ENCODE measurements at regions not wholly inside any gene's neighbourhood (a gene's known extent, or its start where the extent isn't known, plus 50 kb on each side); places are given as distances from the start of the nearest gene placed in this dataset.

DNA sequence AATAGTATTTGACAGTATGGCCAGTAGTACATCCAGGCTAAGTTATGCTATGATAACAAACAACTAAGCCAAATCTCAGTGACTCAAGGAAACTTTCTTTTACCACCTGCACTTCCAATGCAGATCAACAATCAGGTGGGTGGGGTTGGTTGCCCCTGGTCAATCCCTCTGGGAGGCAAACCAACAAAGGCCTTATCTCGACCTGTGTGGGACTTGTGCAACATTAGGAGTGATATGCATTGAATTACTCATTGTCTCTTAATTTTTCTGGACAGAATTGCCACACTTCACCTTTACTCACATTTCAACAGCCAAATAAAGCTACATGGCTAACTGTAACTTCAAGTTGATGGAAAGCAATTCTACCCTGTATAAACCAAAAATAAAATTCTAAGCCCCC lies 1049.3 kb upstream of the CDH2 start:
- Histone ChIP-seq H3K27me3 (no peaks in the 10 kb centered on the region), H3K36me3 (no peaks in the 10 kb centered on the region), H3K27ac (no peak overlapping the region), H3K9me3 (peaks cover 0 to 8% (median 0%) of the 10 kb centered on the region in 12 donors), H3K4me1 (no peaks in the 10 kb centered on the region), H3K4me3 (no peak overlapping the region)
- TF ChIP-seq, protein P1, sequence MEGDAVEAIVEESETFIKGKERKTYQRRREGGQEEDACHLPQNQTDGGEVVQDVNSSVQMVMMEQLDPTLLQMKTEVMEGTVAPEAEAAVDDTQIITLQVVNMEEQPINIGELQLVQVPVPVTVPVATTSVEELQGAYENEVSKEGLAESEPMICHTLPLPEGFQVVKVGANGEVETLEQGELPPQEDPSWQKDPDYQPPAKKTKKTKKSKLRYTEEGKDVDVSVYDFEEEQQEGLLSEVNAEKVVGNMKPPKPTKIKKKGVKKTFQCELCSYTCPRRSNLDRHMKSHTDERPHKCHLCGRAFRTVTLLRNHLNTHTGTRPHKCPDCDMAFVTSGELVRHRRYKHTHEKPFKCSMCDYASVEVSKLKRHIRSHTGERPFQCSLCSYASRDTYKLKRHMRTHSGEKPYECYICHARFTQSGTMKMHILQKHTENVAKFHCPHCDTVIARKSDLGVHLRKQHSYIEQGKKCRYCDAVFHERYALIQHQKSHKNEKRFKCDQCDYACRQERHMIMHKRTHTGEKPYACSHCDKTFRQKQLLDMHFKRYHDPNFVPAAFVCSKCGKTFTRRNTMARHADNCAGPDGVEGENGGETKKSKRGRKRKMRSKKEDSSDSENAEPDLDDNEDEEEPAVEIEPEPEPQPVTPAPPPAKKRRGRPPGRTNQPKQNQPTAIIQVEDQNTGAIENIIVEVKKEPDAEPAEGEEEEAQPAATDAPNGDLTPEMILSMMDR (IDR thresholded peaks at IDR 0.05) = no peak
- TF ChIP-seq POLR2A (IDR thresholded peaks at IDR 0.05) = no peak
- DNase-seq = no peak
- intact Hi-C loops (cut with DNase I) = no loop called here
- 45 to 71% (median 65%) methylated on average over 1 of the region's 1 CpG for WGBS, 4 donors
- ATAC-seq = no peak

DNA sequence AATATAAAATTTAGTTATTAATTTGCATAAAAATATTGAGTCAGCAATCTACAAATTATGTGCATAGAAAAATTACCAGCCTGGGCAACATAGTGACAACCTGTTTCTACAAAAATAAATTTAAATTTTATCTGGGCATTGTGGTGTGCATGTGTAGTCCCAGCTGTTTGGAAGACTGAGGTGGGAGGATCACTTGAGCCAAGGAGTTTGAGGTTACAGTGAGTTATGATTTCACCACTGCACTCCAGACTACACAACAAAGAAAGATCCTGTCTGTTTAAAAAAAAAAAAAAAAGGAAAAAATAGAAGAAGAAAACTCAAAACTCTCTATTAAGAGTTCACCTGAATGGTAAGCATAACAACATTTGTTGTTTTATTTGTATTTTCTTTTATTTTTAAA lies 1048.4 kb upstream of the CDH2 start:
- no peaks in the 10 kb centered on the region for H3K36me3 ChIP-seq
- H3K4me3 ChIP-seq = no peak overlapping the region
- H3K27me3 ChIP-seq = no peaks in the 10 kb centered on the region
- peaks cover 0 to under 1% (median 0%) of the 10 kb centered on the region in 12 donors for H3K9me3 ChIP-seq
- intact Hi-C loops (cut with DNase I) = no loop called here
- no peak for ATAC-seq
- no peak for TF ChIP-seq POLR2A (IDR thresholded peaks at IDR 0.05)
- TF ChIP-seq, protein P1 (IDR thresholded peaks at IDR 0.05) = no peak
- DNase-seq = no peak
- H3K27ac ChIP-seq = no peak overlapping the region
- H3K4me1 ChIP-seq = no peaks in the 10 kb centered on the region

DNA sequence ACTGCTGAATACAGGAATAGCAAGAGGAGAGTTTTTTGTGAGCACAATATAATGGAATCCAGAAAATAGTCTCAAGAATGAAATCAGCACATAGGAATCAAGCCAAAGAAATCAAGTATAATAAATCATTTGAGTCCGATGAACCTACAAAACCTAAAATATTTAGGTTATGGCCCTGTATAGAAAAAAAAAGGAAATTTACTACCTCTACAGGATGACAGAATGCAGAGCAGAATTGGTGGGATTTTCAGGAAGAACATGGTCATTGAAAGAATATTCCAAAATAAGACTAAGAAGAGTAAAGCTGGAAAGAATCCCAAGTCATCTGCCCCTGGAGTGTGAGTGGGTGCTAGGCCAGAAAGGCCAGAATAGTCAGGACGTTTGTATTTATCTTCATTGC lies 1041.2 kb upstream of the CDH2 start:
- ATAC-seq = no peak
- H3K9me3 ChIP-seq = no peaks in the 10 kb centered on the region
- intact Hi-C loops (cut with DNase I) = no loop called here
- H3K27me3 ChIP-seq = no peaks in the 10 kb centered on the region
- DNase-seq = no peak
- H3K27ac ChIP-seq = no peak overlapping the region
- 53 to 69% (median 63%) methylated on average over 2 of the region's 2 CpGs for WGBS, 4 donors
- H3K4me3 ChIP-seq = no peak overlapping the region
- H3K4me1 ChIP-seq = no peaks in the 10 kb centered on the region
- no peaks in the 10 kb centered on the region for H3K36me3 ChIP-seq
- TF ChIP-seq, protein P1 (IDR thresholded peaks at IDR 0.05) = no peak
- no peak for TF ChIP-seq POLR2A (IDR thresholded peaks at IDR 0.05)

DNA sequence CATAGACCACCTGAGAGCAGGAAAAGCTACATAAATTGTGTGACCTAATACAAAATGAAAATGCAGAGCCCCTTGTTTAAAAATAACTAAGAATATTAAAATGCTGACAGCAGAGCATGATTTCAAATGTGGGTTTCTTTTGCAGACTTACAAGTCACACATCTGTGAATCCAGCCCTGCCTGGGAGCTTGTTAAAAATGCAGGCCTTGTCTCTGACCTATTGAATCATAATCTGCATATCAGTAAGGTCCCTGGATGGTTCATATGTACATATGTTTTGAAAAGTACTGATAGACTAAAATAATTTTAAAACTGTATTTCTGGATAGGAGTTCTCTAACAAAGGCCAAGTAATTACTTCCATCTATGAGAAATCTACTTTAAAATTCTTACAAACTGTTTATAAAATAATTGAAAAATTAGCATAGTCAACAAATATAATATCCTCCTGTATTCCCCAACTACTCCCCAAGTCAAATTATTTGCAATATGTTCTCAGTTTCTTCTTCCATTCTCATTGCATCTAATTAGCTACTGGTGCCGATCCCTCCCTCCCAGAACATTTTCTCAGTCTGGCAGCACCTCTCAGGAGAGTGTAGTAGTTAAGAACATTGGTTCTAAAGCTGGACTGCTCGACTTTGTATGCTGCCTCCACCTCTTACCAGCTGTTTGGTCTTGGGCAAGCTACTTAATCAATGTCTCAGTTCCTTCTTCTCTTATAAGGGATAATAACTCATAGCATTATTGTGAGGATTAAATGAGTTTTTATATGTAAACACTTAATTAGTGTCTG lies 1040.4 kb upstream of the CDH2 start:
- Histone ChIP-seq H3K4me1 (no peaks in the 10 kb centered on the region), H3K27ac (no peak overlapping the region), H3K4me3 (no peak overlapping the region), H3K27me3 (no peaks in the 10 kb centered on the region), H3K9me3 (no peaks in the 10 kb centered on the region), H3K36me3 (no peaks in the 10 kb centered on the region)
- TF ChIP-seq, protein P1 (IDR thresholded peaks at IDR 0.05) = no peak
- no peak for TF ChIP-seq POLR2A (IDR thresholded peaks at IDR 0.05)
- DNase-seq = no peak
- no peak for ATAC-seq
- WGBS, 4 donors = 62 to 66% (median 65%) methylated on average over 2 of the region's 2 CpGs
- intact Hi-C loops (cut with DNase I) = no loop called here

Measured in heart left ventricle (tissue), 16 donors.